A549 (cell line): ENCODE measurements at regions not wholly inside any gene's neighbourhood (a gene's known extent, or its start where the extent isn't known, plus 50 kb on each side); places are given as distances from the start of the nearest gene placed in this dataset.

Experiments
- ATAC-seq, 2 experiments: fragments of 200-7000 bp in 1 of 2; fragments of >200 bp in 1 of 2; cut with Nextera tagmentation in 1 of 2; cut with Tn5 transposase in 1 of 2; 3 replicates each; pipeline versions ENCODE4 v1.8.0 to v1.9.1; 2018 to 2020; ENCODE audit warnings: mild to moderate bottlenecking in 1 of 2, moderate library complexity in 1 of 2
- CTCF ChIA-PET: fragments of 300-600 bp; sonication (Branson Sonifier 250); formaldehyde crosslinking; extraction: SDS; loops from one replicate; lab custom pipeline; 2021; ENCODE audit warnings: antibody characterized with exemption, inconsistent platforms; lab: Yijun Ruan, JAX
- POLR2A ChIA-PET: fragments of 350-600 bp; formaldehyde crosslinking; extraction: SDS; loops from one replicate; lab custom pipeline; 2021; ENCODE audit warnings: antibody characterized with exemption, inconsistent platforms; lab: Yijun Ruan, JAX
- DNase-seq, 2 experiments: peaks; one replicate each; pipeline versions ENCODE4 v3.0.0 to v3.0.0-alpha.2; 2011 to 2016; ENCODE audit warnings: low read depth in 1 of 2, low spot score in 1 of 2
- FAIRE-seq: peaks from 2 replicates; lab custom pipeline; 2011; peaks lifted over from hg19 to GRCh38; lab: Jason Lieb, UNC
- H3K27ac ChIP-seq, 2 experiments: fragments of >200 bp; sonication (Bioruptor Twin); formaldehyde crosslinking; 3 replicates each; pipeline ENCODE4 v1.5.1; 2016 to 2017
- H3K4me1 ChIP-seq: fragments of >200 bp; sonication (Bioruptor Twin); formaldehyde crosslinking; 3 replicates; pipeline ENCODE4 v1.6.1; 2016
- H3K4me2 ChIP-seq: fragments of >200 bp; sonication (Bioruptor Twin); formaldehyde crosslinking; 3 replicates; pipeline ENCODE4 v1.6.1; 2016
- H3K4me3 ChIP-seq: fragments of >200 bp; sonication (Bioruptor Twin); formaldehyde crosslinking; 3 replicates; pipeline ENCODE4 v1.5.1; 2016
- H3K9me3 ChIP-seq: fragments of >200 bp; sonication (Bioruptor Twin); formaldehyde crosslinking; 3 replicates; pipeline ENCODE4 v1.6.1; 2016
- CBX8 ChIP-seq: fragments of 200-600 bp; sonication (generic); IDR thresholded peaks from 2 replicates; pipeline ENCODE4 v1.6.1; 2016
- CEBPB ChIP-seq, 2 experiments: fragments of >200 bp in 1 of 2; sonication (Bioruptor Twin) in 1 of 2; formaldehyde crosslinking in 1 of 2; IDR thresholded peaks; 2 replicates each; pipeline ENCODE4 v1.6.1; 2012 to 2016
- EHF ChIP-seq: fragments of 250-450 bp; sonication (Bioruptor Pico); IDR thresholded peaks from 2 replicates; pipeline ENCODE4 v1.5.0; 2020; ENCODE audit warnings: mild to moderate bottlenecking
- EP300 ChIP-seq, 2 experiments: fragments of >200 bp; sonication (Bioruptor Twin); formaldehyde crosslinking; IDR thresholded peaks; 2 replicates in 1 of 2; 3 replicates in 1 of 2; pipeline ENCODE4 v1.6.1; 2016 to 2017
- GATA3 ChIP-seq: IDR thresholded peaks from 2 replicates; pipeline ENCODE4 v1.6.1; 2012; ENCODE audit warnings: borderline replicate concordance
- HEYL ChIP-seq: fragments of 250-450 bp; sonication (Bioruptor Pico); IDR thresholded peaks from 2 replicates; pipeline ENCODE4 v1.8.0; 2021; ENCODE audit warnings: mild to moderate bottlenecking, moderate library complexity
- HOXA7 ChIP-seq: fragments of 250-450 bp; sonication (Bioruptor Pico); IDR thresholded peaks from 2 replicates; pipeline ENCODE4 v1.5.0; 2020; ENCODE audit warnings: mild to moderate bottlenecking, moderate library complexity
- HOXB5 ChIP-seq: fragments of 250-450 bp; sonication (Bioruptor Pico); IDR thresholded peaks from 2 replicates; pipeline ENCODE4 v1.5.0; 2020; ENCODE audit warnings: mild to moderate bottlenecking, moderate library complexity
- JUNB ChIP-seq: fragments of >200 bp; sonication (Bioruptor Twin); formaldehyde crosslinking; IDR thresholded peaks from 2 replicates; pipeline ENCODE4 v1.6.1; 2016
- KDM5A ChIP-seq: fragments of 200-600 bp; sonication (generic); IDR thresholded peaks from 2 replicates; pipeline ENCODE4 v1.6.1; 2016; ENCODE audit warnings: antibody characterized with exemption, mild to moderate bottlenecking
- MYC ChIP-seq: IDR thresholded peaks from 2 replicates; pipeline ENCODE4 v1.6.1; 2012; ENCODE audit warnings: mild to moderate bottlenecking, inconsistent platforms, low read length, improper control_type of control experiment, borderline replicate concordance
- NFE2L2 ChIP-seq: fragments of 150-350 bp; conservative IDR thresholded peaks from 2 replicates; pipeline ENCODE4 v1.6.1; 2014; ENCODE audit warnings: low read length
- SREBF2 ChIP-seq: fragments of 450-650 bp; IDR thresholded peaks from 2 replicates; pipeline ENCODE4 v1.6.1; 2014; ENCODE audit warnings: mild to moderate bottlenecking, moderate library complexity
- ZC3H11A ChIP-seq: fragments of 450-650 bp; IDR thresholded peaks from 2 replicates; pipeline ENCODE4 v1.6.1; 2014; ENCODE audit warnings: antibody characterized with exemption, mild to moderate bottlenecking
- ZNF302 ChIP-seq: fragments of 250-450 bp; sonication (Bioruptor Pico); IDR thresholded peaks from 2 replicates; pipeline ENCODE4 v1.9.0; 2021; ENCODE audit warnings: inconsistent platforms, mild to moderate bottlenecking, moderate library complexity
- WGBS: methylation state at CpG from one replicate; pipeline ENCODE4 v1.1.6; 2017; ENCODE audit errors: missing lambda C conversion rate; 5-methylcytosine and 5-hydroxymethylcytosine counted together
- TF ChIP-seq, protein P1 (sequence below): fragments of 250-450 bp; sonication (Bioruptor Pico); IDR thresholded peaks from 2 replicates; pipeline ENCODE4 v1.5.0; 2021; ENCODE audit warnings: mild to moderate bottlenecking, moderate library complexity, borderline replicate concordance
- TF ChIP-seq, protein P2 (sequence below): fragments of >200 bp; sonication (Bioruptor Twin); formaldehyde crosslinking; IDR thresholded peaks from 3 replicates; pipeline ENCODE4 v1.6.1; 2016

DNA sequence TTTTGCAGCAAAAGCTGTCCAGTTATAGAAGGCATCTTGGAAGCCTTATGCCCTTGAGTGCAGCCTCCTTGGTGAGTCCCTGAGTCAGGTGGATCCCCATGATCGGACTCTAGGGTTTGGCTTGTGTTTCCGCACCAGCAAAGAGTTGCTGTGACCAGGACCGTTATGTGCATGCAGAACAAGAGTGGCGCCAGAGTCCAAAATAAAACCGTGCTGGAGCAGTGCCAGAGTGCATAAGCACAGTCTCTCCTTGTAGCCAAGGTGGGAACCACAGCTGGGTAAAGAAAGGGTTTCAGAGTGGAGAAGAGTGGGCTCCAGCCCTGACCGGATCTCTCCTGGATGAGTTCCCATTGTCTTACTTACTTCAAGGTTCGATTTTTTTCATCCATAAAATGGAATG, 58.6 kb downstream of the FOXA2 start:
- ChIA-PET POLR2A (no interaction called here), CTCF (interaction anchor here (2.5 kb wide), 1 partner anchor 61 kb away, joined by 9 read pairs; no protein-coding TSS in a partner anchor)
- FAIRE-seq (no peak), DNase-seq (no peak), ATAC-seq (no peak)
- Histone ChIP-seq H3K27ac (no peak overlapping the region), H3K4me2 (no peak overlapping the region), H3K4me1 (peaks cover 14% of the 10 kb centered on the region), H3K4me3 (no peak overlapping the region), H3K9me3 (no peaks in the 10 kb centered on the region)
- TF ChIP-seq HOXB5 (CRISPR knock-in tag) (no peak), KDM5A (no peak), CBX8 (no peak), GATA3 (no peak), HEYL (CRISPR knock-in tag) (no peak), ZNF302 (CRISPR knock-in tag) (no peak), EHF (CRISPR knock-in tag) (no peak), ZC3H11A (no peak), NFE2L2 (no peak)
- WGBS, result 78% methylated on average over 7 of the region's 7 CpGs

DNA sequence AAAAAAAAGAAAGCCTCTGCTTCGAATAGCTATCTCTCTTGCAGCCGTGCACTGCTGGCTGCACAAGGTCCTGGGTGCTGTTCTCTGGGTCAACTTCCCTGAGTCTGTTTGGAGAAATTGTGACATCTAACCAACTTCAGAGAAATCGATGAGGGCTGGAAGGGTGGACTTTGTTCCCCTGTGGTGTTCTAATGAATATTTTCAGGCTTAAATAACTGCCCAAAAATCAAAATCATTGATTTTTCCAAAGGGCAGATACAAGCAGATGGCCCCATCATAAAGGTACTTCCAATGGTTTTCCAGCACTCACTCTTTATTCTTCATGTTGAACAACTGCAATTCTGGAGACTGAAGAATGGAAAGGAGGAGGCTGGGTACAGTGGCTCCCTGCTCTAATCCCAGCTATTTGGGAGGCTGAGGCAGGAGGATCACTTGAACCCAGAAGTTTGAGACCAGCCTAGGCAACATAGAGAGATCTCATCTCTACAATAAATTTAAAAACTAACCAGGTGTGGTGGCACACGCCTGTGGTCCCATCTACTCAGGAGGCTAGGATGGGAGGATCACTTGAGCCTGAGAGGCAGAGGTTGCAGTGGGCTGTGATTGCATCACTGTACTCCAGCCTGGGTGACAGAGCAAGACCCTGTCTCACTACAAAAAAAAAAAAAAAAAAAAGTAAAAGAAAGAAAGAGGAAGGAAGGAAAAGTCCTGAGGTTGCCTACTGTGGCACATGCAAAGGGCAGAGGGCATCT, 59.1 kb downstream of the FOXA2 start:
- TF ChIP-seq NFE2L2 (no peak), JUNB (no peak), MYC (no peak)
- TF ChIP-seq, protein P1, sequence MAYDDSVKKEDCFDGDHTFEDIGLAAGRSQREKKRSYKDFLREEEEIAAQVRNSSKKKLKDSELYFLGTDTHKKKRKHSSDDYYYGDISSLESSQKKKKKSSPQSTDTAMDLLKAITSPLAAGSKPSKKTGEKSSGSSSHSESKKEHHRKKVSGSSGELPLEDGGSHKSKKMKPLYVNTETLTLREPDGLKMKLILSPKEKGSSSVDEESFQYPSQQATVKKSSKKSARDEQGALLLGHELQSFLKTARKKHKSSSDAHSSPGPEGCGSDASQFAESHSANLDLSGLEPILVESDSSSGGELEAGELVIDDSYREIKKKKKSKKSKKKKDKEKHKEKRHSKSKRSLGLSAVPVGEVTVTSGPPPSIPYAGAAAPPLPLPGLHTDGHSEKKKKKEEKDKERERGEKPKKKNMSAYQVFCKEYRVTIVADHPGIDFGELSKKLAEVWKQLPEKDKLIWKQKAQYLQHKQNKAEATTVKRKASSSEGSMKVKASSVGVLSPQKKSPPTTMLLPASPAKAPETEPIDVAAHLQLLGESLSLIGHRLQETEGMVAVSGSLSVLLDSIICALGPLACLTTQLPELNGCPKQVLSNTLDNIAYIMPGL (CRISPR knock-in tag), result no peak
- TF ChIP-seq, protein P2, sequence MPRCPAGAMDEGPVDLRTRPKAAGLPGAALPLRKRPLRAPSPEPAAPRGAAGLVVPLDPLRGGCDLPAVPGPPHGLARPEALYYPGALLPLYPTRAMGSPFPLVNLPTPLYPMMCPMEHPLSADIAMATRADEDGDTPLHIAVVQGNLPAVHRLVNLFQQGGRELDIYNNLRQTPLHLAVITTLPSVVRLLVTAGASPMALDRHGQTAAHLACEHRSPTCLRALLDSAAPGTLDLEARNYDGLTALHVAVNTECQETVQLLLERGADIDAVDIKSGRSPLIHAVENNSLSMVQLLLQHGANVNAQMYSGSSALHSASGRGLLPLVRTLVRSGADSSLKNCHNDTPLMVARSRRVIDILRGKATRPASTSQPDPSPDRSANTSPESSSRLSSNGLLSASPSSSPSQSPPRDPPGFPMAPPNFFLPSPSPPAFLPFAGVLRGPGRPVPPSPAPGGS, result no peak
- Histone ChIP-seq H3K4me3 (no peak overlapping the region), H3K9me3 (no peaks in the 10 kb centered on the region), H3K4me1 (peaks cover 14% of the 10 kb centered on the region), H3K4me2 (no peak overlapping the region), H3K27ac (no peak overlapping the region)
- ChIA-PET POLR2A (no interaction called here), CTCF (interaction anchor here (1.4 to 2.6 kb wide), 2 partner anchors 8 to 187 kb away, joined by 3 to 10 read pairs; no protein-coding TSS in a partner anchor)
- no peak for ATAC-seq
- no peak for FAIRE-seq
- no peak for DNase-seq
- 76% methylated on average over 4 of the region's 4 CpGs for WGBS

DNA sequence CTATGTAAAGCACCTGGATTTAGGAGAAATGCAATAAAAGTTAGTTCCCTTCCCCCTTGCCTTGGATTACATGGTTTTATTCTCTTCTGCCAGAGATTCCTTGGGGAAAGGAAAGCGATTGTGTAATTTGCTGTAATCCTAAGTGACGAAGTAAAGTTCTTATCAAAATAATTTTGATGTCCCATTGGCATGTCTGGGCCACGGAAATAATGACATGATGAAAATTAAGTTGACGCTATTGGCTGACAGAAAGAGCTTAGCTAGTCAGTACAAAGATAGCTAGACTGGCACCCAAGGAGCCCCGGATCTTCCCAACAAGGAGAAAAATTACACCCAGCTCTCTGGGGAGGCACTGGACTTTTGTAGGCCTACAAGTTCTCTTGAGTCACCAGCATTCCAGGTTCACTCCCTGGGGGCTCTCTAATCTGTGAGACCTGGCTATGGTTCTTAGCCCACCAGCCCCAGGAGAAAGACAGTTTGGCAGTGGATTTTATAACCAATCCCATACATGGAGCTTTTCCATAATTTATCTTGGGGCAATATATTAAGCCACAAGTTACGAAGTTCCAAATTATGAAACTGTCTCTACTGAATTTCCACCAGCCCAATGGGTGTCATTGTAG, 59.9 kb downstream of the FOXA2 start:
- CTCF ChIA-PET, result interaction anchor here (1.3 to 2.6 kb wide), 3 partner anchors 8 to 186 kb away, joined by 3 to 10 read pairs (median 4); no protein-coding TSS in a partner anchor

More for the DNA sequence above, 59.9 kb downstream of the FOXA2 start:
- peak overlapping the region; percentile 65 for H3K4me2 ChIP-seq
- no peak overlapping the region; a peak in 3 of 6 replicates for H3K27ac ChIP-seq
- H3K4me1 ChIP-seq, result peaks cover 14% of the 10 kb centered on the region
- H3K4me3 ChIP-seq, result no peak overlapping the region
- no peaks in the 10 kb centered on the region for H3K9me3 ChIP-seq
- TF ChIP-seq EP300 (IDR thresholded peaks at IDR 0.05) (no peak), NFE2L2 (no peak), SREBF2 (no peak), HOXA7 (CRISPR knock-in tag) (no peak), CEBPB (IDR thresholded peaks at IDR 0.05) (0 out of 4 replicates have a peak, but pooled peaks of 1 of the 2 experiments have one; percentile 20), HOXB5 (CRISPR knock-in tag) (no peak)
- TF ChIP-seq, all 56 proteins: peak for 1
- POLR2A ChIA-PET, result no interaction called here
- FAIRE-seq, result no peak
- no peak for DNase-seq
- whole genome bisulfite sequencing, result 63% methylated on average over 6 of the region's 6 CpGs
- no peak for ATAC-seq
